HG03103 (cell line): ENCODE measurements at regions not wholly inside any gene's neighbourhood (a gene's known extent, or its start where the extent isn't known, plus 50 kb on each side); places are given as distances from the start of the nearest gene placed in this dataset.

ENCODE experiments used
- ATAC-seq: cut with Tn5 transposase; IDR thresholded peaks from one replicate; pipeline ENCODE4 v1.9.1; 2021; ENCODE audit warnings: low read depth; ENCODE audit not compliant: unreplicated experiment

DNA sequence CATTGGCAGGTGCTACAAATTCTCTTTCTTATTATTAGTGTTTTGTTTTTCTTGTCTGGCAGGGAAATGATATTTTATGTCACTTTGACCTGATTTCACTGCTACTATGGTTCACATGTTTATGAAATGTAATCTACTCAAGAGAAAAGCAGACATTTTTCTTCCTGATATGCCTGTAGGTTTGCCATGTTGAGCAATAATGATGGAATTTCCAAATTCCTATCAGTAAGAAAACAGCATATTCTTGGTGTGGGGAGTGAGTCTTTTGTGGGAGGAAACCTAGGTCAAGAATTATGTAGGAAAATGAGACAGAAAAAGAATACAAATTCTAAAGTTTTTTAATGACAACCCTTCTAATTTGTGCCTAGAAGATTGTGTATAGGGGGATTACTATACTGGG, 356.4 kb downstream of the SLC4A3 start:
- ATAC-seq = no peak

DNA sequence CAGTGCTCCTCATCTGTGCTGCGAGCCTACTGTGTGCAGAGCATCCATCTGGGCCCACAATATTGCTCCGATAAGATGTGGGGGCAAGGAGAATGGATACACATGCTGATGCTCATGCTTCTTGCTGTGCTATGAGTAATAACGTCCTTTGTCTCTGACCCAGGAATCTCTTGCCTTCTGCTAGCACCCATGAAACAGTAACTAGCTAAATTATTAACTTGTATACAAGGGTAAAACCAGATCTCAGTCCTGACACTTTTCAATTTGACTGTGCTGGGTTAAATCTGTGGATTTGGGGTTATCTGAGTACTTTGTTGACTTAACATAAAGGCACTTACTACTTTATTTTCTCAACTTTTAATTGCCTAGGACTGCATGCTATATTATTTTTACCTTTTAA, 357.6 kb downstream of the SLC4A3 start:
- ATAC-seq = no peak

DNA sequence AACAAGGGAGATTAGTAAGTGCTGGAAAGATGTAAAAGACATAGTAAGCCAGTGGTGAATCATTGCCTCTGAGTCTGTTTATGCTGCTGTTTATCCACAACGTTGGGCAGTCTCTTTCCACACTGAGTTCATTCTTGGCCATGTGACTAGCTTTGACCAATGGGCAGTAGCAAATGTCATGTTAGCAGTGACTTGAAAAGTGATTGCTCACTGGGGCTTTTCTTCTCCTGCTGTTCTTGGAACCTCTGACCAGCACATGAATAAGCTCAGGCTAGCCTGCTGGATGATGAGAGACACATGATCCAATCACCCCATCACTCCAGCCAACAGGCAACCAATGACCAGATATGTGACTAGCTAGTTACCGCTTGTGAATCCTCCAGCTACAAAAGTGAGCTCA, 360.4 kb downstream of the SLC4A3 start:
- ATAC-seq = no peak

DNA sequence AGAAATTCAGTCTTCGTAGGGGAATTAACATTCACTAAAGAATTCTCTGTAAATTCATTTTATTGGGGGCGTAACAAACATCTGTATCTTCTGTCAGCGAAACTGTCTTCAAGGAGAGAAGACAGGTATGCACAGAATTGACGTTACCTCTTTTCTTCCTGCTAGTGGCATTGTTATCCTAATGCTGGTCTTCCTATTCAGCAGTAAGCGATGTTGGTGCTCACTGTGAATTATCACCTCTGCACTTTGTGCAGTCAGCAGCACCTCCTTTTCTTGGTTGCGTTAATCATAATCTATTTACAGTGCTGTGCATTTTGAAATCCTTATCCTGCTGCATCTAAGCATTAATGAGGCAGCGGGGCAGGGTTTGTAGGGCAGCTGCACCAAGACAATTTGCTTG, 362.3 kb downstream of the SLC4A3 start:
- no peak for ATAC-seq

DNA sequence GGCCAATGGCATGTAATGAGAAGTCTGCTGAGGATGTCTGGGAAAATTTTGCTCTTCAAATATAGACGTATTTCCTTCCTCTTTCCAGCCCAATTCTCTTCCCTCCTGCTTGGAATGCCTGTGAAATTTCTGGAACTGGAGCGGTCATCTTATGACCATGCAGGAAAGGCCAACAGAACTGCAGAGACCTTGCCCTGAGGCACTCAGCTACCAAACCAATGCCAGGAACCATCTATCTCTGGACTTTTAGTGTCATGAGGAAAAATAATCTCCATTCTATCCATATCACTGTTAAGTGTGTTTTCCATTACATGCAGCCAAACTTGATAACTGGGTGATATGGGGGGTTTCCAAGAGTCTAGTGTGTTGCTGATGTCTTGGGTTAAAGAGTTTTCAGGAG, 363.7 kb downstream of the SLC4A3 start:
- no peak for ATAC-seq

DNA sequence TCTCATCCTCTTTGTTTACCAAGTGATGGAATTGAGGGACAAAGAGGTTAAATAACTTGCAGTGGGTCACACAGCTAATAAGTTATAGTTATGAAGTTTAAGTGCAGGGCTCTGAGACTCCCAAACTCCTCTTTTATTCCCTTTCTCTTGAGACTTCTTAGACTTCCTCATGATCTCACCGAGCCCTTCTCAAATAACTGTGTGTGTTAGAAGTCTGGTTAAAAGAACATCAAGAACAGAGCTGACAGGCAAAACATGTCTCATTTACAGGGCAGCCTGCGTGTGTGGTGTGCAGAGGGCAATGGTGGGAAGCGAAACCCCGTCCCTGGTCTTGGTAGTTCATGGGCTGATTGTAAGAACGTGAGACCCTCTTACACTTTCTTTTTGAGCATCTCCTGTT, 368.0 kb downstream of the SLC4A3 start:
- no peak for ATAC-seq

DNA sequence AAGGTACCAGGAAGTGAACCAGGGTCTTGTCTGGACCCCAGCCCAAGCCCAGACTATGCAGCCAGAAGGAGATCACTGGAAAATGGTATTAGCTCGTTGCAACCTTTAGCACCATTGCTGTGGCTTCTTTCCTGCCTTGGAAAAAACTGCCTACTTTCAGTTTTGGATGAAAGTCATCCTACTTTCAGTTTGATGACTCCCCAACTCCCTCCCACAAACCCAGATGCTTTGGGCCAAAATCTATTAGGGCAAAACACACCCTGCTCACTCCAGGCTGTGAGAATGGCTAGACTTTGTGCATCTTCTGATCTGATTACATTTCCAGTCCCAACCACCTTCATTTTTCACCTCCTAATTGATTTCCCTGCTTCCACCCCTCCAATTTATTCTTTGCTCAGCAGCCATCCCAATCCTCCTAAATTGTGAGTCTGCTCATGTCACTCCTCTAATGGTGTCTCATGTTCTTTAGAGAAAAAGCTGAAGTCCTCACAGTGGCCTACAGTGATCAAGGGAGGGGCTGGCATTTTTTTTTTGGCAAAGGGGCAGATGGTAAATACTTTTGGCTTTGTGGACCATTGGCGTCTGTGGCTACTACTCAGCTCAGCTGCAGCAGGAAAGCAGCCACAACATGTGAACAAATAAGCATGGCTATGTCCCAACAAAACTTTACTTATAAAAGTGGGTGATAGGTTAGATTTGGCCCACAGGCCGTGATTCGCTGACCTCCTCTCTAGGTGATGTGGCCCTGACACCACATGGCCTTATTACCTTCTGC, 368.7 kb downstream of the SLC4A3 start:
- ATAC-seq = no peak

DNA sequence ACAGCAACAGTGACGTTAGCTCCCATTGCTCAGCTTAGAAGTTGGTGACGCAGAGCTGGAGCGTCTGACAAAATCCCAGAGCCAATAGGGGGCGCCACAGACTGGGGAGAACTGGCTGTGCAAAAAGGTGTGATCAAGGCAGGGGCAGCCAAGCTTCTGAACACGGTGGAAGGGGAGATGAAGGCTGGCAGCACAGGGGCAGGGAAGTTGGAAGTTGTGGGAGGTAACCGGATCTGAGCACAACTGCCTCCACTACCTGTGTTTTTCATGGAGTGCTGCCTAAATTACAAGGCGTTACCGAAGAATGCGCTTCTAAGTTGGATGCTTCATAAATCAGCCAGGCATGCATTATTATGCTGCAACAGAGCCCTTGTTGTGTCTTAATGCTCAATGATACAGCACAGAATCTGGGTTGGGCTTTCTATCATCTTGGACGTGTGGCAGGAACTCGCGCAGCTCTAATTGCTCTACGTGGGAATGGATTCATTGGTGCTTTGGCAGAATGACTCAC, 370.0 kb downstream of the SLC4A3 start:
- ATAC-seq = no peak

DNA sequence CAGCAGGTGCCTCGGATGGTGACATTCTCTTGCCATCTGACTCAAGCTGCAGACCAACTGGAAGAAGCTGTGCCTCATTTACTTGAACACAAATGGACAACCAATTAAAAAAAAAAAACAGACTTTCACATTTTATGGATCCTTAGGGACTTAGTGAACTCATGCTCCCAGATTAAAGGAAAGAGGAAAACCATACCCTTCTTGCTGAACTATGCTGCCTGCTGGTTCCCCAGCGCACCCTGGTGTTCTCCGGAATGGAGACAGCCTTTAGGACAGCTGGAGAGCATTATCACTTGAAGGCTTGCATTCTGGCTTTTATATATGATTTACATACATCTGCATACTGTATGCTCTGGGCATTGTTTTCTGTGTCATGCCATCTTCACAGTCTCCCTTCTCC, 370.7 kb downstream of the SLC4A3 start:
- no peak for ATAC-seq

DNA sequence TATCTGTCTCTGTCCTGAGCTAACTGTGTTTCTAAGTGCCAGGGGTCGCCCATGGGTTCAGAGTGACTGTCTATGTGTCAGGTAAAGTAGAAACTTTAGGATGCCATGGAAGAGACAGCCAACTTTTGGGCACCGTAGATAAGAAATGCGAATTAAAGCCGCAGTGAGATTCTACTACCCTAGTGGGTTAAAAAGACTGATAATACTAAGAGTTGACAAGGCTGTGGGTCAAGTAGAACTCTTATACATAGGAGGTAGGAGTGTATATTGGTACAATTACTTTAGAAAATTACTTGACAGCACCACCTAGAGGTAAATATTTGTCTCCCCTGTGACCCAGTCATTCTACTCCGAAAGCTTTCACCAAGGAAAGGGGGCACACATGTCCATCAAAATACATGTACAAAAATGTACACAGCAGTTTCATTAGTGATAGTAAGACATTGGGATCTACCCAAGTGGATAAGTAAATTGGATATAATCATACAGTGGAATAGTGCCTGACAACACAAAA, 371.3 kb downstream of the SLC4A3 start:
- no peak for ATAC-seq

DNA sequence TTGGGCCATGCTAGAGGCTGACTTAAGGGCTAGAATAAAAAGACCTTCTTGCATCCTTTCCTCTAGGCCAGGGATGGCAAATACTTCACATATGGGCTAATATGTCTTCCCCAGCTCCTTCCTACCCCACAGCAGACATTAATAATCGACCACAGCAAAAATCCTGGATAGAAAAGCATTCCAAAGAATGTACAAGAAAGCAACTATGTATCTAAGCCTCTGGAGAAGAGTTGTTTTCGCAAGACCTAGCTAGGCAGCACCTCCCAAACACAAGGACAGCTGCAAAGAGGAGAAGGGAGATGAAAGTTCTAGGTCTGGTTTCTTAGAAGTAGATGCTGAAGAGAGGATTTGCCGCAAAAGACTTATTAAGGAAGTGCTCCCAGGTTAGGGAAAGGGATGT, 372.6 kb downstream of the SLC4A3 start:
- ATAC-seq = no peak

DNA sequence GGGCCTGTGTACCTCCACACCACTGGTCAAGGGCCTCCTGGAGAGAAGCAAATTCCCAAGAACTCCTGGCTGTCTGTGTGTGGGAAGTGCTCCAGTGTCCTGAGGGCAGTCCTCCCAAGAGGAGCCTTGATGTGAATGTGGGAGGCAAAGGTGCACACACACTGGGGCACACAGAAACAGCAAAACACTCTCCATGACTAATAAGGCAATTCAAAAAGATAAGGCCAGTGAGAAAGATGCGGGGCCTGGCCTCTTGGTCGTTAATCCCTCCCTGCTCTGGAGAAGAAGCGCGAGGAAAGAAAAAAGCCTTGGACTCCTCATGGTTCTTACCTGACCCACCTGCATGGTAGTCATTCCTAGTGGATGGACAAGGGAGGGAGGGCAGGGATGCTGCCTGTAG, 373.2 kb downstream of the SLC4A3 start:
- ATAC-seq = no peak

DNA sequence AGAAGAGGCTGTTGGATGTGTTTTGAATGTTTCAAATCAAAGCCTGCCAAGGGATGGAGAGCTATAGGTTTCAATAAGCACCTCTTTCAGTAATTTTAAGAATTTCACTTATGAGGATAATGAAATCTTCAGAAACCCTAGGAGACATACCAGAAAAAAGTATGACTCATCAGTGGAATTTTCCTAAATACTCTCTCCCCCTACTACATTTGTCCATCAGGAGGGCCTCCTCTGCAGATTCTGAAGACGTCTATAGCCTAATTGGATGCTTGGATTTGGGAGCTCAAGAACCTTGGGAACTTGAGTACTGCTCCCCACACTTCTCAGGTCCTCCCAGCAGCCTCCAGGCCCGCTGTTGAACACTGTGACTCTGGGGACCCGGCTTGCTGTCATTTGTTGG, 374.3 kb downstream of the SLC4A3 start:
- no peak for ATAC-seq

DNA sequence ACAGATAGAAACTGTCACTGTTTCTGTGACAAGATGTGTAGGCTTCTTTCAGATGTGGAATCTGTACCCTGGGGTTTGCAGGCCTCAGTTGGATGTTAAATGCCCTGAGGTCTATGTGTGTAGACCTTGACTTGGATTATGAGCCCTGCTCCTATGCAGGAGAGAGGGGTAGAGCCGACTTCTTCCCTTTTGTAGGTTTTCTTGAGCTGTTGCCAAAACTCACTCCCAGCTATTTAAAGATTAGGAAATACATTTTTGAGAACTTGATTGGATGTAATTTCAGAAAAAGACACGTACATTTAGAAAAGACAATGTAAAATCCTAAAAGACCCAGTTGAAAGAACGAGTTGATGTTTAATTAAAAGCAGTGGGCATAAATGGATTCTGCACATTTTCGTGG, 374.8 kb downstream of the SLC4A3 start:
- no peak for ATAC-seq

DNA sequence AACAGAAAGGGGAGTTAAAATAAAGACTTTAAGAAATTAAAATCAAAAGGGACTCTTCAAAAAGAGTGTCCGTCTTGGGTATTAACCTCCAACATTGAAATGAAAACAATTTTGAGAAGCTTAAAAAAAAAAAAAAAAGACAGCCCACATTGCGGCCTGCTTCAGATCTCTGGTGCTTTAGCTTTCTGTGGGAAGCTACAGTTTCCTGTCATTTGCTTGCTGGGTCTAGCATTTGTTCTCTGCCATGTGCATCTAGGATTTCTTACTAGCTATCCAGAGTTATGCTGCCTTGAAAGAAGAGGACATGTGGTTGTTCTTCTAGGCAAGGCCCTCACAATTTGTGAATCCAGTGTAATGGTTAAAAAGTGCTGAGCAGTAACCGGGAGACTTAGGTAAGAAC, 375.3 kb downstream of the SLC4A3 start:
- no peak for ATAC-seq

DNA sequence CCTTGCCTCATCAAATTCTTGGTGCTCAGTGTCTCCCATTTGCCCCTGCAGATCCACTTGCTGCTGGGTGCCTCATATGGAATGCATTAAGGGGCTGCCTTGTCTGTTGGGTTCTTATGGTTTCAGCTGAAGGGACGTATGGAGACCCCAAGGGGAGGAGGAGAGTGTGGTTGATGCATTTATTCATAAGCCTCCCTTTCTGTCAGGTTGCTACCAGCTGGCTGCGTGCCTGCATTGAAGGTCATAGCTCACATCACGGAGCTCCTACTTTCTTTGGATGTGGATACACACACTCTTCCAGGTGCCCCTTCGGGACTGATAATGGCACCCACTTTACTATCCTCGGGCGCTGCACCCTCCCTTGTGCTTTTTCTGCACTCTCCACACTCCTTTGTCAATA, 377.9 kb downstream of the SLC4A3 start:
- no peak for ATAC-seq

DNA sequence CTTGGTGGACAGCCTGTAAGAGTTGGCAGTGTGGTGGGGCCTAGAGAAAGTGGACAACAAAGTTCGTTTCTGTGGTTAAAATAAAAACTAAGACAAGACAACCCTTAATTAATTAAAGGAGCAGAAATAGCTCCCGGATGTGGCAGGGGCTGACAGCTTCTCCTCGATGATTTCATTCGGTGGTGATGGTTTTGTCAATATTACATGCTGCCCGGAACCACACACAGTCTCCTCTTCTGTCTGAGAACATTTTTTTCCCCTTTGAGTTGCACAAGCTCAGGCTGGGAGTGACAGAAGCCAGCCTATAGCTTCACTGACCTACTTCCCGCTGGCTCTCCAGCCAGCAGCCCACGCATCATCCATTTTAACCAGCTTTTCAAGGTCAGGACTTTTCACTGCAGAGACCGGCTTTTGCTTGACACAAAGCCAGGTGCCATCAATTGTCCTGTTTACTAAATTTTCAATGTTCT, 378.8 kb downstream of the SLC4A3 start:
- no peak for ATAC-seq

DNA sequence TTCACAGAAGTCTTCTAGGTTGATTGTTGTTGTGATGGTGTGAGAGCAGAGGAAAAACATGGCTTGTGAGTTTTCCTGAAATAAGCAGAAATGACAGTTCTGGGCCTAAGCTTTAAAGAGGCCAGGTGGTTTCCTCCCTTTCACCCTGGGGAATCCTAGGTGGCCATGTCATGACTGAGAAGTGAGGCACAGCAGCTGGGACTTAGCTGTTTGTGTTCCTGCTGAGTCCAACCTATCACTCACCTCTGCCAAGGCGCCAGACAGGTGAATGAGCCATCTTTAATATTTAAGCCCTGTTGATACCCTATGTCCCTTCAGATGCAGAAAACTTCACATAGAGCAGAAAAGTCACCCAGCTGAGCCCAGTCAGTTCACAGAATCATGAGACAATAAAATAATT, 384.4 kb downstream of the SLC4A3 start:
- no peak for ATAC-seq

DNA sequence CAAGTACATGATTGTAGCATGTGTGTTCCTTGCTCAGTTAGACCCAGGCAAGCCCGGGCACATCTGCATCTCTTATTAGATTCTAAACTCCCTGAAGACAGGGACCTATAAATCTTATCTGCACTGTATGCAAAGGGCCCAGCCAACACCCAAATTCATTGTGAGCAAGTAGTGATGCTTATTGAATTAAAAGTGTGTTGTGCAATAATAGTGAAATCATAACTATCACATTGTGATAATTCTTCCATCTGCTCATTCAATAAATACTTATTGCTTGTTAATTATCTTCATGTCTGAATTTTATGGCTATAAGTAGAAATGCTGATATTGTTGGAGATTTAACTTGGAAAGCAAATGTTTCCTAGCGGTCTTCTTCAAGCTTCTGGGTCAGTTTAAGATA, 387.5 kb downstream of the SLC4A3 start:
- ATAC-seq = no peak

DNA sequence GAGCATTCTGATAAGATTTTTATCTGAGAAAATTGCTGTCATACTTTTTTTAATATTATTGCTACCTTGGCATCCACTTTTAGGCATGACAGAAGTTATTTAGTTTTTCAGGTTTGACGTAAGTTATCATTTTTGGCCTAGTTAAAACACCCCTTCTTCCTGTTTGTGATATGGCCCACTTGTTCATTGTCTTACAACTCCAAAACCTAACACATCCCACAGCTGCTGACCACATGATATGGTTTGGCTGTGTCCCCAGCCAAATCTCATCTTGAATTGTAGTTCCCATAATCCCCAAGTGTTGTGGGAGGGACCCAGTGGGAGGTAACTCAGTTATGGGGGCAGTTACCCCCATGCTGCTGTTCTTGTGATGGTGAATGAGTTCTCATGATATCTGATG, 388.1 kb downstream of the SLC4A3 start:
- no peak for ATAC-seq

DNA sequence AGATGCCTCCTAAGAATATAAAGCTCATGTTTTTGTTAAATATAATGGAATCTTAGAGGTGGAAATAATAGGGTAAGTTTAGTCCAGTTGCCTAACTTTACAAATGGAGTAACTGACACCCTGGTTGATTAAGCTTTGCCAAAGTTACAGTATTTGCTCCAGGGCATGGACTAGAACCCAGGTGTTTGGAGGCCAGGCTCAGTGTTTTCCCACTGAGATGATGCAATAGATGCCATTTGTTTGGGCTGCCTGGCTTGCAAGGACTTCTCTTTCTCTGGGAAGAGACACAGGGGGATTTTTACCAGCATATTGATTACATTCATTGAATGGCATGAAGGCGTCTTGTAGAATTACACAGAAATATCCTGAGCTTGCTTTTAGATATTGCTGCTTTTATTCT, 397.8 kb downstream of the SLC4A3 start:
- ATAC-seq = no peak

DNA sequence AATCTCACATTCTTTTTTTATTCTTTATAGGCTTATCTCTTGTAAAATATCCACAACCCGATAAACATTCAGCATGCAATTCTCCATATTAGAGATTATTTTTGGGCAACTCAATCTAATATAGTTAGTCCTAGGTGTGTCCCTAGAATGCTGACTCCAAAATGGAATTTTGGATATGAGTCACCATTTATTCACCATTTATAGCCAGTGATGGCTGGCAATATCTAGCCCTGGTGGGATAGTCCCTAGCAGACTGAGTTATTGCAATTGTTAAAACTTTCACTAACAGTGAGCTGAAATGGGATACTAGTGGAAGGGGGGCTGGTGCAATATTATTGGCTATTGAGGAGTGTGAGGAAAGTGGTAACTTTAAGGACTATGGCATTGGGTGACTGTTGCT, 401.6 kb downstream of the SLC4A3 start:
- ATAC-seq = no peak
